Astrocyte of the spinal cord (primary cell): ENCODE measurements at regions not wholly inside any gene's neighbourhood (a gene's known extent, or its start where the extent isn't known, plus 50 kb on each side); places are given as distances from the start of the nearest gene placed in this dataset.

ENCODE experiments used
- DNase-seq: peaks from one replicate; pipeline ENCODE4 v3.0.0; 2011; ENCODE audit warnings: low read depth, low spot score
- H3K4me3 ChIP-seq: 2 replicates; pipeline ENCODE4 v1.5.1; 2011; ENCODE audit warnings: low read depth, mild to moderate bottlenecking, low read length, moderate library complexity
- CTCF ChIP-seq: IDR thresholded peaks from 2 replicates; pipeline ENCODE4 v1.5.1; 2012; ENCODE audit warnings: low read depth, mild to moderate bottlenecking, low read length, inconsistent platforms
- in situ Hi-C: cut with HindIII; loops from 2 replicates; pipeline ENCODE4 v1.10.0; 2017; ENCODE audit warnings: low sequenced_read_pairs

- in situ Hi-C loops = loop anchor here (25.0 kb wide), 1 partner anchor 350 kb away; the partner anchor contains the start of gene STAT4
- no peak for DNase-seq
- no peak overlapping the region for H3K4me3 ChIP-seq
- TF ChIP-seq CTCF = no peak
These were observed 165.6 kb upstream of the NABP1 start for GRCh38 chr2:191512216-191512835.

- no peak overlapping the region for H3K4me3 ChIP-seq
- in situ Hi-C loops = loop anchor here (25.0 kb wide), 1 partner anchor 351 kb away; the partner anchor contains the start of gene STAT4
- no peak for DNase-seq
- TF ChIP-seq CTCF = no peak
These were observed 165.1 kb upstream of the NABP1 start for GRCh38 chr2:191512874-191513273.

GRCh38 chr2:191514613-191515012 lies 163.3 kb upstream of the NABP1 start:
- in situ Hi-C loops = loop anchor here (25.0 kb wide), 1 partner anchor 352 kb away; the partner anchor contains the start of gene STAT4
- H3K4me3 ChIP-seq = no peak overlapping the region
- no peak for DNase-seq
- TF ChIP-seq CTCF = no peak

GRCh38 chr2:191515551-191515950 lies 162.4 kb upstream of the NABP1 start:
- in situ Hi-C loops = loop anchor here (25.0 kb wide), 1 partner anchor 353 kb away; the partner anchor contains the start of gene STAT4
- no peak for DNase-seq
- TF ChIP-seq CTCF = no peak
- H3K4me3 ChIP-seq = no peak overlapping the region

GRCh38 chr2:191516260-191516659 lies 161.7 kb upstream of the NABP1 start:
- no peak for DNase-seq
- TF ChIP-seq CTCF = no peak
- H3K4me3 ChIP-seq = no peak overlapping the region
- in situ Hi-C loops = loop anchor here (25.0 kb wide), 1 partner anchor 354 kb away; the partner anchor contains the start of gene STAT4

GRCh38 chr2:191521608-191522208 lies 156.2 kb upstream of the NABP1 start:
- peak; percentile 48 for DNase-seq
- no peak overlapping the region for H3K4me3 ChIP-seq
- TF ChIP-seq CTCF = peak; percentile 76
- in situ Hi-C loops = loop anchor here (25.0 kb wide), 1 partner anchor 359 kb away; the partner anchor contains the start of gene STAT4
